PC-9 (cell line): ENCODE measurements at regions not wholly inside any gene's neighbourhood (a gene's known extent, or its start where the extent isn't known, plus 50 kb on each side); places are given as distances from the start of the nearest gene placed in this dataset.

Experiments used
- EZH2 ChIP-seq: fragments of 200-600 bp; sonication (generic); IDR thresholded peaks from 2 replicates; pipeline ENCODE4 v1.8.0; 2017; ENCODE audit warnings: antibody characterized with exemption, low read depth
- TF ChIP-seq, protein P1 (sequence below): fragments of 200-600 bp; sonication (generic); conservative IDR thresholded peaks from 2 replicates; pipeline ENCODE4 v1.6.1; 2017; ENCODE audit warnings: mixed run types, antibody characterized with exemption, mild to moderate bottlenecking, moderate library complexity

DNA sequence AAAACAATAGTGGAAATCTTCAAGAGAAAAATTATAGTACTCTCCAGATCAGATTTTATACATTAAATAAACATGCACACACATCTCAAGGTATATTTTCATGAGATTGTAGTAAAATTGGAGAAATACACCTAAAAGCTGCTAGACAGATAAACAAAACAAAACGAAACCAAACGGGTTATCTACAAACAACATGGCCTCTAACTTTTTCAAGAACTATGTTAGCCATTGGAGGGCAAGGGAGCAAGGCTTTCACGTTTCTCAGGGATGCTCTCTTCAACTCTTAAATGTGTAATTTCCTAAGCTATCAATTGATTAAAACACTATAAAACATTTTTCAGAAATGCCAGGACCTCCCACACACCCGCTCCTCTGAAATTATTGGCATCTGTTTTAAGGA lies 1262.4 kb upstream of the PCDH20 start:
- TF ChIP-seq EZH2, result no peak
- TF ChIP-seq, protein P1, sequence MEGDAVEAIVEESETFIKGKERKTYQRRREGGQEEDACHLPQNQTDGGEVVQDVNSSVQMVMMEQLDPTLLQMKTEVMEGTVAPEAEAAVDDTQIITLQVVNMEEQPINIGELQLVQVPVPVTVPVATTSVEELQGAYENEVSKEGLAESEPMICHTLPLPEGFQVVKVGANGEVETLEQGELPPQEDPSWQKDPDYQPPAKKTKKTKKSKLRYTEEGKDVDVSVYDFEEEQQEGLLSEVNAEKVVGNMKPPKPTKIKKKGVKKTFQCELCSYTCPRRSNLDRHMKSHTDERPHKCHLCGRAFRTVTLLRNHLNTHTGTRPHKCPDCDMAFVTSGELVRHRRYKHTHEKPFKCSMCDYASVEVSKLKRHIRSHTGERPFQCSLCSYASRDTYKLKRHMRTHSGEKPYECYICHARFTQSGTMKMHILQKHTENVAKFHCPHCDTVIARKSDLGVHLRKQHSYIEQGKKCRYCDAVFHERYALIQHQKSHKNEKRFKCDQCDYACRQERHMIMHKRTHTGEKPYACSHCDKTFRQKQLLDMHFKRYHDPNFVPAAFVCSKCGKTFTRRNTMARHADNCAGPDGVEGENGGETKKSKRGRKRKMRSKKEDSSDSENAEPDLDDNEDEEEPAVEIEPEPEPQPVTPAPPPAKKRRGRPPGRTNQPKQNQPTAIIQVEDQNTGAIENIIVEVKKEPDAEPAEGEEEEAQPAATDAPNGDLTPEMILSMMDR, result no peak
